NB4 (cell line): ENCODE measurements at regions not wholly inside any gene's neighbourhood (a gene's known extent, or its start where the extent isn't known, plus 50 kb on each side); places are given as distances from the start of the nearest gene placed in this dataset.

ENCODE experiments used
- DNase-seq: peaks from one replicate; pipeline ENCODE4 v3.0.0; 2010; ENCODE audit warnings: low read depth
- H3K4me3 ChIP-seq: one replicate; pipeline ENCODE4 v1.5.1; 2011; ENCODE audit warnings: mild to moderate bottlenecking, low read depth, low read length, moderate library complexity
- CTCF ChIP-seq: IDR thresholded peaks from one replicate; pipeline ENCODE4 v1.5.1; 2012; ENCODE audit warnings: low read depth, low read length
- MAX ChIP-seq: IDR thresholded peaks from 2 replicates; pipeline ENCODE4 v1.6.1; 2011; ENCODE audit warnings: low read depth, low read length
- MYC ChIP-seq: IDR thresholded peaks from 2 replicates; pipeline ENCODE4 v1.6.1; 2011; ENCODE audit warnings: low read depth, low read length
- POLR2A ChIP-seq: IDR thresholded peaks from 2 replicates; pipeline ENCODE4 v1.6.1; 2011; ENCODE audit warnings: mild to moderate bottlenecking; ENCODE audit not compliant: insufficient read length; ENCODE audit errors: extremely low read depth

DNA sequence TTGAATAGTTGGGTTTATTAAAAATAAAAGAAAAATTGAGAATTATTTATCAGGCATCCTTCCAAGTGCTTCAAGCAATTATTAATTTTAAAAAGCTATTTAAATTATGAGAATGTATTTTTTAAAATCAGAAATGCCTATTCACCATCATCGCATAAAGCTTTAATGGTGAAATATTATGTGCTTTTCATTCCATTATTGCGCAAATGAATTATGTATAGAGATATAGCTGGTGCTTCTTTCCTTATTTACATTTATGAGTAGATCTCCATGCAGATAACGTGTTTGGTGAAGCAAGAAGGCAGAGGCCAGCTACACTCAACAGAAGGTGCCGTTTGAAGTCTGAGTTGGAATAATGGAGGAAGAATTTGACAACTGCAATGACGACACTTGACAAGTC is 549.1 kb upstream of the DPP6 start:
- no peak for TF ChIP-seq POLR2A
- TF ChIP-seq MAX: no peak
- TF ChIP-seq MYC: no peak
- TF ChIP-seq CTCF: no peak
- DNase-seq: no peak
- no peak overlapping the region for H3K4me3 ChIP-seq

DNA sequence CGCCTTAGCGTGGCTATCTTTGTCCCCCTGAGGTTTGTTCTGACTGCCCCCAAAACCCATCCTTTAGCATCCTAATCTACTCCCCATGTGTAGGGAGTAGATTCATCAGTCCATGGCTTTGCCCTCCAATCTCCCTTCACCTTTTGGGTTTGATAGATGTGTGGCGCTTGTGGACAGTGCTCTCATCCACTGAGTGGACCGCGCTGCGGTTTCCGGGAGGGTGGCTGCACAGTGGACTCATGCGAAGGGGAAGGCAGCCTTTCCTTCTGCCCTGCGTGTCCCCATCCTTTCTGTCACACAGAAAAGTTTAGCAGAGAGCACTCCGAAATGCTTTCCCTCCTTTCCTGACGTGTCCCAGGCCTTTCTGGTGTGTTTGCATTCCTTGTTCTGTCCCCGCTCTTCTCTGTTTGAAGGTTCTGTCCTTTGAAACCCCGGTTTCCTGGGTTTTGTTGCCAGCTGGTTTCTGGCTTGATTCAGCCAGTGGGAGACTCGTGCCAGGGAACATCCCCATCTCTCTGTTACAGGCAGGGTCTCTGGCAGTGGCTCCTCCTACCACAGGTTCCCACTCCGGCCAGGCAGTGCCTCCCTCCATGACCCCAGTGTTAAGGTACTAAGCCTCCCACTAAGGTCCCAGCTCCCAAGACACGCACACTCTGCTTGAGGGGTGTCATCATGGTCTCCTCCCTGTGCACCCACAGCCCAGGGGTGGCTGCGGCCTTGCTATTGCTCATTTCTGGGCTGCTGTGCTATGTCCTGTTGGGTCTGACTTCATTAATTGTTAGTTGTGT is 547.7 kb upstream of the DPP6 start:
- TF ChIP-seq CTCF (no peak), MYC (no peak), MAX (no peak), POLR2A (no peak)

GRCh38 chr7:153507885-153508284 is 544.3 kb upstream of the DPP6 start:
- TF ChIP-seq POLR2A (no peak), MAX (no peak), MYC (no peak), CTCF (no peak)
- no peak for DNase-seq

More for the DNA sequence above, 547.7 kb upstream of the DPP6 start:
- no peak for DNase-seq
- no peak overlapping the region for H3K4me3 ChIP-seq

DNA sequence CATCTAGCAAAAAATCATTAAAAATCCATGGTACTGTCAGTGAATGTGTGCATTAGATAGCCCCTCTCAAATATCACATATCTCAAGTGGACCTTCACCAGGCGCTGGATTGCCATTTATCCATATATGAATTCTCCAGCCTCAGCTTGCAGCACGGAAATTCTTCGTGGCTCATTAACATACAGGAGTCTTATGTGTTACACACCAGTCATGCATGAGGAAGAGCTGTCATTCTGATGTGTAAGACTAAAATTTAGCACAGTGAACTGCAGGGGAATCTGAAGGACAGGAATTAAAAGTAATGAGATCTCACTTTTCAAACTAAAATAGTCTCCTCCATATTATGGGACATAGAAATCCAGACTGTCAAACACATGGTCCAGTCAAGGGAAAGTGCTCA is 542.4 kb upstream of the DPP6 start:
- no peak for DNase-seq
- no peak overlapping the region for H3K4me3 ChIP-seq
- TF ChIP-seq CTCF: no peak
- TF ChIP-seq MAX: no peak

More at GRCh38 chr7:153507885-153508284, 544.3 kb upstream of the DPP6 start:
- H3K4me3 ChIP-seq: no peak overlapping the region

DNA sequence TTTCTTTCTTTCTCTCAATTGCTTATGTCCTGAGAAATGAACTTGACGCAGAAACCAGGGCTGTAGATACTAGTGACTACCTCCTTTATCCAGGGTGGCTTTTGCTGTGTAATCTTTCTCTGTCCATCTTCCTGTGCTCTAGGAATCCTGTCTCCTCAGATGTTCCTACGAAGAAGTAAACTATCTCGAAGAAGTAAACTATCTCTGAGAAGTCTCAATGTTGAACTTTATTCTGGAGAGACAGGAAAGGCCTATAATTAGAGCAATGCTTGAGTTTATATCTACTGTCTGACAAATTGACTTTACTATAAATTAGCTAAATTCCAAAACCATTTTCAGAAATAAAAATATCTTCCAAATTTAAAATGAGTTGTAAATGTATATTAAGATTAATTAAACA is 541.5 kb upstream of the DPP6 start:
- DNase-seq: no peak
- no peak overlapping the region for H3K4me3 ChIP-seq
- no peak for TF ChIP-seq MAX
- no peak for TF ChIP-seq POLR2A
- TF ChIP-seq MYC: no peak
- no peak for TF ChIP-seq CTCF

GRCh38 chr7:153514032-153514431 is 538.2 kb upstream of the DPP6 start:
- TF ChIP-seq CTCF: no peak
- TF ChIP-seq POLR2A: no peak
- no peak for TF ChIP-seq MYC
- no peak for TF ChIP-seq MAX
- H3K4me3 ChIP-seq: no peak overlapping the region
- DNase-seq: no peak
